ENCODE measurements at regions not wholly inside any gene's neighbourhood (a gene's known extent, or its start where the extent isn't known, plus 50 kb on each side); places are given as distances from the start of the nearest gene placed in this dataset.

DNA sequence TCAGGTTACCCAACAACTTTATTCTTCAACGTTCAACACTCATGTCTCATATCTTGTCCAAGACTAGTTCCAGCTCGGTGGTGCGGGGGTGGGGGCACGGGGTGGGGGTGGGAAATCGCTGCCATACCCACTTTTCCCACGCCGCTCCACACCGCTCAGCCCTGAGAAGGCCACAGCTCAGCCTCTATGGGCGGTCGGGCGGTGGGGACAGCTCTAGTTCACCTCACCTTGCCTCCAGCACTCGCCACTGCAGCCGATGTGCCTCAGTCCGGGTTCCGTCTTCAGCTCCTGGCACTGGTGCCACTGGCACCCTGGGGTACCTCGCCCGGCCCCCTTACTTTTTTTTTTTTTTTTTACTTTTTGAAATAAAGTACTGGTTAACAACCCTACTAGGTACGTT is 522.2 kb downstream of the PCDH19 start:
- Histone ChIP-seq H4K20me1 (ENCODE audit: control insufficient read depth, extremely low read depth, insufficient read depth, low read length) (no peaks in the 10 kb centered on the region), H3K4me1 (ENCODE audit: control insufficient read depth, extremely low read depth, insufficient read depth, low read length) (no peaks in the 10 kb centered on the region), H3K27me3 (ENCODE audit: control insufficient read depth, extremely low read depth, insufficient read depth, low read length) (no peaks in the 10 kb centered on the region), H3K4me3 (ENCODE audit: control insufficient read depth in 2 of 3, extremely low read depth in 1 of 3, insufficient read depth in 2 of 3, low read depth in 1 of 3, low read length in 3 of 3) (no peak overlapping the region), H3K4me2 (ENCODE audit: control insufficient read depth, extremely low read depth, insufficient read depth, low read depth, low read length) (no peak overlapping the region), H3K9ac (ENCODE audit: control insufficient read depth, extremely low read depth, insufficient read depth, low read length) (no peak overlapping the region), H3K79me2 (ENCODE audit: control insufficient read depth, insufficient read depth, low read length) (no peaks in the 10 kb centered on the region), H3K36me3 (ENCODE audit: control insufficient read depth in 2 of 2, extremely low read depth in 1 of 2, insufficient read depth in 2 of 2, low read length in 2 of 2) (no peaks in the 10 kb centered on the region), H3K27ac (ENCODE audit: control insufficient read depth, insufficient read depth, low read length) (no peak overlapping the region), H3K9me1 (ENCODE audit: control insufficient read depth, extremely low read depth, insufficient read depth, low read length) (no peaks in the 10 kb centered on the region), H3K9me3 (ENCODE audit: control insufficient read depth, low read depth, low read length) (no peaks in the 10 kb centered on the region), H2AFZ (ENCODE audit: control insufficient read depth, low read length) (no peak overlapping the region)
- DNase-seq (ENCODE audit: low read depth, low spot score) (no peak), FAIRE-seq (no peak)
- TF ChIP-seq EZH2 (IDR thresholded peaks at IDR 0.05; ENCODE audit: low read length), result no peak
- dilution Hi-C loops (cut with MboI; ENCODE audit: extremely low pct_ligation_motif_present, low sequenced_read_pairs), result no loop called here

DNA sequence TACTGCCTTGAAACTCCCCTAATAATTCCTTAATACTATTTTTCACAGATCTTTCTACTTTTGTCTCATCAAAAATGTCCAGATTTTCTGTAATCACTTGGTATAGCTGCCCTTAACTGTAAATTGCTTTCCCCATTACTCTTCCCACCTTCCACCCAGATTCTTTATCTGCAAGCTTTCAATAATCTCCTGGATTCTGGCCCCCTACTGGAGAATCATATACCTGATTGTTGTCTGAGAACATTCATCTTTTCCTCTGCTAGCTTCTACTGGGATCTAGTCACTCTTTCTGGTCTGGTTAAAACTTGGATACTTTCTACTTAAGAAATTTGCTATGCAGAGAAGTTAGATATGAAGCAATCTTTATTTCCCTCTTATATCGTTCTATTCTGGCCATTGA is 552.6 kb downstream of the PCDH19 start:
- dilution Hi-C loops (cut with MboI; ENCODE audit: extremely low pct_ligation_motif_present, low sequenced_read_pairs), result no loop called here
- H3K36me3 ChIP-seq (ENCODE audit: control insufficient read depth in 2 of 2, extremely low read depth in 1 of 2, insufficient read depth in 2 of 2, low read length in 2 of 2), result no peaks in the 10 kb centered on the region
- no peak overlapping the region for H3K9ac ChIP-seq (ENCODE audit: control insufficient read depth, extremely low read depth, insufficient read depth, low read length)
- TF ChIP-seq EZH2 (IDR thresholded peaks at IDR 0.05; ENCODE audit: low read length), result no peak
- TF ChIP-seq, protein P1, sequence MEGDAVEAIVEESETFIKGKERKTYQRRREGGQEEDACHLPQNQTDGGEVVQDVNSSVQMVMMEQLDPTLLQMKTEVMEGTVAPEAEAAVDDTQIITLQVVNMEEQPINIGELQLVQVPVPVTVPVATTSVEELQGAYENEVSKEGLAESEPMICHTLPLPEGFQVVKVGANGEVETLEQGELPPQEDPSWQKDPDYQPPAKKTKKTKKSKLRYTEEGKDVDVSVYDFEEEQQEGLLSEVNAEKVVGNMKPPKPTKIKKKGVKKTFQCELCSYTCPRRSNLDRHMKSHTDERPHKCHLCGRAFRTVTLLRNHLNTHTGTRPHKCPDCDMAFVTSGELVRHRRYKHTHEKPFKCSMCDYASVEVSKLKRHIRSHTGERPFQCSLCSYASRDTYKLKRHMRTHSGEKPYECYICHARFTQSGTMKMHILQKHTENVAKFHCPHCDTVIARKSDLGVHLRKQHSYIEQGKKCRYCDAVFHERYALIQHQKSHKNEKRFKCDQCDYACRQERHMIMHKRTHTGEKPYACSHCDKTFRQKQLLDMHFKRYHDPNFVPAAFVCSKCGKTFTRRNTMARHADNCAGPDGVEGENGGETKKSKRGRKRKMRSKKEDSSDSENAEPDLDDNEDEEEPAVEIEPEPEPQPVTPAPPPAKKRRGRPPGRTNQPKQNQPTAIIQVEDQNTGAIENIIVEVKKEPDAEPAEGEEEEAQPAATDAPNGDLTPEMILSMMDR (optimal IDR thresholded peaks at IDR 0.05 in 1 of 3, IDR thresholded peaks at IDR 0.05 in 1 of 3, conservative IDR thresholded peaks at IDR 0.05 in 1 of 3; ENCODE audit: extremely low read depth in 1 of 3, insufficient read depth in 2 of 3, low read length in 3 of 3), result peak in 1 of 3 experiments; percentile 51
- H3K27me3 ChIP-seq (ENCODE audit: control insufficient read depth, extremely low read depth, insufficient read depth, low read length), result no peaks in the 10 kb centered on the region
- no peaks in the 10 kb centered on the region for H3K4me1 ChIP-seq (ENCODE audit: control insufficient read depth, extremely low read depth, insufficient read depth, low read length)
- no peak overlapping the region for H3K4me3 ChIP-seq (ENCODE audit: control insufficient read depth in 2 of 3, extremely low read depth in 1 of 3, insufficient read depth in 2 of 3, low read depth in 1 of 3, low read length in 3 of 3)
- DNase-seq (ENCODE audit: low read depth, low spot score), result no peak
- no peaks in the 10 kb centered on the region for H3K79me2 ChIP-seq (ENCODE audit: control insufficient read depth, insufficient read depth, low read length)
- no peak for FAIRE-seq
- no peak overlapping the region for H3K4me2 ChIP-seq (ENCODE audit: control insufficient read depth, extremely low read depth, insufficient read depth, low read depth, low read length)
- H3K9me3 ChIP-seq (ENCODE audit: control insufficient read depth, low read depth, low read length), result no peaks in the 10 kb centered on the region
- H4K20me1 ChIP-seq (ENCODE audit: control insufficient read depth, extremely low read depth, insufficient read depth, low read length), result no peaks in the 10 kb centered on the region
- H3K27ac ChIP-seq (ENCODE audit: control insufficient read depth, insufficient read depth, low read length), result no peak overlapping the region
- H2AFZ ChIP-seq (ENCODE audit: control insufficient read depth, low read length), result no peak overlapping the region
- H3K9me1 ChIP-seq (ENCODE audit: control insufficient read depth, extremely low read depth, insufficient read depth, low read length), result no peaks in the 10 kb centered on the region

DNA sequence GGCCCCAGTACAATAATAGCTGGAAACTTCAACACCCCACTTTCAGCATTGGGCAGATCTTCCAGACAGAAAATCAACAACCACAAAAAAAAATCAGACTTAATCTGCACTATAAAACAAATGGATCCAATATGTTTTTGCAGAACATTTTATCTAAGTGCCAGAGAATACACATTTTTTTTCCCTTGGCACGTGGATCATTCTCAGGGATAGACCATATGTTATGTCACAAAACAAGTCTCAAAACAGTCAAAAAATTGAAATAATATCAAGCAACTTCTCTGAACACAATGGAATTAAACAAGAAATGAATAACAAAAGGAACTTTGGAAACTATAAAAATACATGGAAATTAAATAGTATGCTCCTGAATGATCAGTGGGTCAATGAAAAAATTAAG is 576.3 kb downstream of the PCDH19 start:
- Histone ChIP-seq H3K4me2 (ENCODE audit: control insufficient read depth, extremely low read depth, insufficient read depth, low read depth, low read length) (no peak overlapping the region), H3K9me1 (ENCODE audit: control insufficient read depth, extremely low read depth, insufficient read depth, low read length) (no peaks in the 10 kb centered on the region), H3K36me3 (ENCODE audit: control insufficient read depth in 2 of 2, extremely low read depth in 1 of 2, insufficient read depth in 2 of 2, low read length in 2 of 2) (no peaks in the 10 kb centered on the region), H3K79me2 (ENCODE audit: control insufficient read depth, insufficient read depth, low read length) (no peaks in the 10 kb centered on the region), H3K9ac (ENCODE audit: control insufficient read depth, extremely low read depth, insufficient read depth, low read length) (no peak overlapping the region), H3K4me3 (ENCODE audit: control insufficient read depth in 2 of 3, extremely low read depth in 1 of 3, insufficient read depth in 2 of 3, low read depth in 1 of 3, low read length in 3 of 3) (no peak overlapping the region), H3K27ac (ENCODE audit: control insufficient read depth, insufficient read depth, low read length) (no peak overlapping the region), H2AFZ (ENCODE audit: control insufficient read depth, low read length) (no peak overlapping the region), H3K9me3 (ENCODE audit: control insufficient read depth, low read depth, low read length) (no peaks in the 10 kb centered on the region), H3K4me1 (ENCODE audit: control insufficient read depth, extremely low read depth, insufficient read depth, low read length) (no peaks in the 10 kb centered on the region), H4K20me1 (ENCODE audit: control insufficient read depth, extremely low read depth, insufficient read depth, low read length) (no peaks in the 10 kb centered on the region), H3K27me3 (ENCODE audit: control insufficient read depth, extremely low read depth, insufficient read depth, low read length) (no peaks in the 10 kb centered on the region)
- no peak for FAIRE-seq
- TF ChIP-seq, protein P1 (optimal IDR thresholded peaks at IDR 0.05 in 1 of 3, IDR thresholded peaks at IDR 0.05 in 1 of 3, conservative IDR thresholded peaks at IDR 0.05 in 1 of 3; ENCODE audit: extremely low read depth in 1 of 3, insufficient read depth in 2 of 3, low read length in 3 of 3), result no peak
- no peak for TF ChIP-seq EZH2 (IDR thresholded peaks at IDR 0.05; ENCODE audit: low read length)
- no peak for DNase-seq (ENCODE audit: low read depth, low spot score)
- dilution Hi-C loops (cut with MboI; ENCODE audit: extremely low pct_ligation_motif_present, low sequenced_read_pairs), result no loop called here

Data from keratinocyte (primary cell).